CD4-positive, alpha-beta T cell treated with Interleukin-4 for 4 hours (primary cell): ENCODE measurements at regions not wholly inside any gene's neighbourhood (a gene's known extent, or its start where the extent isn't known, plus 50 kb on each side); places are given as distances from the start of the nearest gene placed in this dataset.
"Not testable (repeated sequence)": the region's sequence is repeated elsewhere in the genome, so short reads cannot be mapped to it uniquely, and the experiment has no call there.

ENCODE experiments used
- DNase-seq: peaks from one replicate; pipeline ENCODE4 v3.0.0-alpha.2; 2020

DNA sequence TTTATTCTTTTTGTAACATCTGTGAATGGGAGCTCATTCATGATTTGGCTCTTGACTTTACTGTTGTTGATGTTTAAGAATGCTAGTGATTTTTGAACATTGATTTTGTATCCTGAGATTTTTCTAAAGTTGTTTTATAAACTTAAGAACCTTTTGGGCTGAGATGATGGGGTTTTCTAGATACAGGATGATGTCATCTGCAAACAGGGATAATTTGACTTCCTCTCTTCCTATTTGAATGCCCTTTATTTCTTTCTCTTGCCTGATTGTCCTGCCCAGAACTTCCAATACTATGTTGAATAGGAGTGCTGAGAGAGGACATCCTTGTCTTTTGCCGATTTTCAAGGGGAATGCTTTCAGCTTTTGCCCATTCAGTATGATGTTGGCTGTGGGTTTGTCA is 445.1 kb upstream of the CFAP20DC start:
- not testable (repeated sequence) for DNase-seq

DNA sequence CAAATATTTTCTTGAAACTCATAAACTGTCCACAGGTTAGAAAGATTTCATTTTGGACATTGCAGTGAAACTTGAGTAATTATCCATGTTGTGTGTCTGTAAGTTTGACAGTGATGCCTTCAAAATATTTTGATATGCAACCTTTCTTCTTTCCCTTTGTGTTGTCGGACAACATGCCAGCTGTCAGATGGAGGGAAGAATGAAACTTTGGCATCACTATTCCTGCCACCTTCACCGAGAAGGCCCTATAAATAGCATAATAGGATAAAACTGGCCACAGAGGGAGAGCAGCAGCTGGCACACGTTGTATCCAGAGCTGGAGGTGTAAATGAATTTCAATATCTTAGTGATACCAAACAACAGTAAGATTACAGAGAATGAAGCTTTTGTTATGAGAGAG is 436.7 kb upstream of the CFAP20DC start:
- DNase-seq = no peak

DNA sequence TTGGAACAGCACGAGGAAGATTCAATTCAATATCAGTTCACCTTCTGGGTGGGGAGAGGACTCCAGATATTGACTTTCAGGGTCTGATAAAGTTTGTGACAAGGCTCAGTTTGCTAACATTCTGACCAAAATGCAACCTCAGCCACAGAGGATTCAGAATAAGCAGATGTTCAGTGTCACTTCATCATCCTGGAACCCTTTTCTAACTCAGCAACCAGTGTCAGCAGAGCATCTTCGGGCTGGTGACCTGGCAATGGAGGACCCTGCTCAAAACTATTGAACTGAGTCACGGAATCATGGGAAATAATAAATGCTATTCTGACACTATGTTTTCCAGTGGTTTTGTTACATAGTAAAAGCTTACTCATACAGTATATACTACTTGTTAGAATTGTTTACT is 433.4 kb upstream of the CFAP20DC start:
- no peak for DNase-seq

DNA sequence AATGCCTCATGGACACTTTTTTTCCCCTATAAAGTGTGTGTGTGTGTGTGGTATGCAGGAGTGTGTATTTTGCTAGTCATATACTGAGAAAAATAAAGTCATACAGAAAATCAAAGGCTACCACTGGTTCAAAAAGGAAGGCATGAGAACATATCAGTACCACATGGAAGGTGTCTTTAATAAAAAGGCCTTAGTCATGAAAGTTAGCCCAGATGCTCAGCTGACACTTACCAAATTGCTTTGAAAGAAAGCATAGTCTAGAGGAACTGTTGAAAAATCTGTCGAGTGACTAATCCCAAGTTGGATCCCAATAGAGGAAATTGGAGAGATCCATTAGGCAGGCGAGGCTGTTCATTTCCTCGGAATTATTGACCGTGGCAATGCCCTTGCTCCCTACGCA is 432.9 kb upstream of the CFAP20DC start:
- no peak for DNase-seq

DNA sequence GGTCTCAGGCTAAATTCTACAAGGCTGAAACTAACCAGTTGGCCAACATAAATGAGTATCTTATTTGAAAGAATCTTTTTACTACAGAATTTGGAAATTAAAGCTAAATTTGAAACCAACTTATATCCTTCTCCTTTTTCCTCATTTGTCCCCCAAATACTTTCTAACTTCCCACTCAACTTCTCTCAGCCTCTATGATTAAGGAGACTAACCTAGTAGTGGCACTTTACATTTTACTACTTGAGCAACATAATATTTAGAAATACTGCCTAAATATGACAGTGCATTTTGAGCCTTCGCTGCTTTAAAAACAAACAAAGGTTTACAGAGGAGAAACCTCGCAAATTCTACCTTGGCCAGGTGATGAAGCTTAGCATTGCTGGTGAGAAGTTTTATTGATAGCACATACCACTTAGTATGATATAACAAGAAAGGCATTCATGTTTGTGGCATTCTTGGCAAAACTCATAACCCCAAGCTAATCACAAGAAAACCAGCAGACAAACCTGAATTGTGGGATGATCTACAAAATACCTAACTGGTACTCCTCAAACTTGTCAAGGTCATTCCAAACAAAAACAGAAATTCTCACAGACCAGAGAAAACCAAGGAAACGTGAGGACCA is 432.1 kb upstream of the CFAP20DC start:
- DNase-seq = no peak

DNA sequence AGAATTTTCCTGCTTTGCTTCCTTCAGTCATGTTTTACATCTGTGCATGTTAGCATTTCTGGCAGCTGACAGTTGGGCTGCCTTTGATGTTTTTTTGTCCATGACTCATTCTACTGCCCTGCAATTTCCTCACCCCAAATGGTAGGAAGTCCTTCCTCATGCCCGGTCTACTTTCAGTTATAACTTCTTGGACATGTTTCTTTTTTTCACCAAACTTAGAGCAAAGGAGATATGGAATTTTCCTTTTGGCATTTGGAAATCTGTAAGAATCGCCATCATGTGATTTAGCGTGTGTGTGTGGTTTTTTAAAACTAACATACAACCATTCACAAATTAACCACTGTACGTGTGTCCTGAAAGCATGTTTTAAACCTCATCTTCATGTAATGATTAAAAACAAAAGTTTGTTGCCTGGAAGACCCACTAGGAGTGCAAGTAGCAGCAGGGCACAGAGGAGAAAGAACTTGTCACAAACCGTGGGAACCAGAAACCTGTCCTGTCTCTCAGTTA is 430.7 kb upstream of the CFAP20DC start:
- DNase-seq = peak; percentile 24

DNA sequence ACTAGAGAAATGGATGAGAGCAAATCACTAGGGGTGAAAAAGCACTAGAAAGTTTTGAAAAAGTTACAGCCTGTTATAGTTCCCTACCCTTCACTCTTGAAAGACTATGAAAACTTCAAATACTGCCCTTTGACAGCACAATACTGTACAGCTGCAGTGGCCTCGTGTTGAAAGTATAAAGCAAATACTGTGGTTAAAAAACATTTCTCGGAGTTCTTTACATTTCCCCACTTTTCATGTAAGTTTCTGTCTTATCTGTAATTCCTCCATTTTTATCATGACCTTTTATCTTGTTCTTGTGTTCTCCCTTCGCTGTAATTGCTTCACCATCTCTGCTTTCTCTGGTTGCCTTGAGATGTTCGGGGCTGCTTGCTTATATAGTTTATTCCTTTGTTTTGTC is 423.8 kb upstream of the CFAP20DC start:
- DNase-seq = no peak

DNA sequence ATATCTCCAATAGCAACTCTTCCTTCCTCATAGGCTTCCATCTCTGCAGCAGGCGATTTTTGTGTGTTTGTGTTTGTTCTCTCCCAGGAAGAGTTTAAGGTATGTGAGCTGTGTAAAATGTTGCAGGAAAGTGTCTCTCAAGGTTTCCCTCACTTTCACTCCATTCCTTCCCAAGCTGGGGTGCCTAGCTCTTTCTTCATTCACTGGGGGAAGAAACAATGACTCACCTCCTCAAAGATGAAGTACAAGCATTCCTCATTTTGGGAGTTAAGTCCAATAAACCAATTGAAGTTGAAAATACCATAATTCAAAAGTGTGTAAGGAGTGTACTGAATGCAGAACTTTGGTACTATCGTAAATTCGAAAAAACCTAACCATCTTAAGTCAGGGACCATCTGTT is 422.7 kb upstream of the CFAP20DC start:
- DNase-seq = no peak

DNA sequence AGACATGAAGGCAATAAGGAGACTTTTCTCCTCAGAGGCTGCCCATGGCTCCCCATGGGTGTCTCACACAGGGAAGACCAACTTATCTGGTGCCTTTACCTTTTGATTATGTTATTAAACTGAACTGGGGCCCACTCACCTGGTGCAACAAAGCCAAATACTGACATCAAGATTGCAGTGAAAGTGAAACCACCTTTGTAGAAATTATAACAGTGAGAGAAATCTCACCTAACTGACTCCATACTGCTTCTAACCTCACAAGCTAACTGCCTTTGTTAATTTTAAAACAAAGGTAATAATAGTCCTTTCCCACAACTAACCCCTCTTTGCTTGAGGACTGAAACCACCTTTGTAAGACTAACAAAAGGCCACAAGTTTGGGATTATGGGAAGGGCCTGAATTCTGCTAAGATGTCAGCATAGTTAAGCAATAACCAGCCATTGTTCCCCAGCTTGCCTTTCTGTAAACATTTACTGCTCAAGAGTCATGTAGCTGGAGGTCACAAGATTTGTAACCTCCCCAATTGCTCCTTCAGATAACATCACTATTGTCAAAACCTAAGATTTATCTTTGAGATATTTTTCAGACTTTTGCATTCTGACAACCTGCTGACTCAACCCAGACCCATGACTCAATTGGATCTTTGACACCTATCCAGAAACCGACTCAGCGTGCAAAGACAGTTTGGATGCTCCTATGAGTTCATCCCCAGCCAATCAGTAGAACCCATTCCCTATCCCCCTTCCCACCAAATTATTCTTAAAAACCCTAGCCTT is 420.3 kb upstream of the CFAP20DC start:
- DNase-seq = peak; percentile 24

DNA sequence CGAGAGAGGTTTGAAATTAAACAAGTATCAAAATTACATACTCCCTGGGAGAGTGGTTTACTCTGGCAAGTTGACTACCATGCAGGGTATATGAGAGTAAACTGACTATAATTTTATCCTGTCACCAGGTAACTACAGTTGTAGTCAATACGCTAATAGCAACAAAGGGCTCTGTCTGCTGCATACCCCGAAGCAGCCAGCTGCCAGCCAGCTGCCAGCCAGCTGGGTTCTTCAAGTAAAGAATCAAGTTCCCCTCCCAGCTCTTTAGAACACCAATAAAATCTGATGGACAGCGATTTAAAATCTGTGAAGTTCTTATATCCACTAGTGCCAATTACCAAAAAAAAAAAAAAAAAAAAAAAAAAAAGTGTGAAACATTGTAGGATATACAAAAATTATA is 417.7 kb upstream of the CFAP20DC start:
- no peak for DNase-seq

DNA sequence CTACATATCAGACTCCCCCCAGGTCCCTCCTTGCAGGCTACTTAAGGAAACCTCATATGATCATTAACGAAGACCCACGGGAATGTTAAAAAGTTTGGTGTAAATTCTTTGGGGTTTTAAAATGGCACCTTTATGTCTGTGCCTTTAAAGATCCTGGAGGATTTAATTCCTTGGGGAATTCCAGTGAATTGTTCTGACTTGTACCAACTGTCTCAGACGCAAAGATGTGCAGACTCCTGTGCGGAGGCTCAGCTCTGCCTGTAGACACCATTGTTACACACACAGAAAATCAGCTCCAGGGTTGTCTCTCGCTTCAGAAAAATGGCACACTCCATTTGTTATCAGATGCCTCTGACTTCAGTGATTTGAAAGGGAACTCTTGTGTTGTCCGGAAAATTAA is 414.4 kb upstream of the CFAP20DC start:
- no peak for DNase-seq

DNA sequence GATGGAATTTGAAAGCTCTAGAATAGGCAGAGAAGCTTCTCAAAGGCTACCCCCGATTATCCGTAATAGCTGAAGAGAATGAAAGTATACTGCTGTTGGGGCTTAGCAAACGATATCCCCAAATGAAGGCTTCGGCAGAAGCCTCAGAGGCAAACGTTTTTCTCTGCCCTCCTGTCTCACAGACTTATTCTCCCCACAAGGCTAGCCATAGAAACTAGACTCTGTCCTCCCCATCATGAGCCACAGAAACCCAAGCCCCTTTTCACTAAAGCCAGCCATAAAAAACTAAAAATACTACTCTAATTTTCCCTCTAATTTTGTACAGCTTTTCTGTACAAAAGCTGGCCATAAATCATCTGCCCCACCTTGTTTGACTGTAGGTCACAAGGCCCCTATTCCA is 413.4 kb upstream of the CFAP20DC start:
- no peak for DNase-seq

DNA sequence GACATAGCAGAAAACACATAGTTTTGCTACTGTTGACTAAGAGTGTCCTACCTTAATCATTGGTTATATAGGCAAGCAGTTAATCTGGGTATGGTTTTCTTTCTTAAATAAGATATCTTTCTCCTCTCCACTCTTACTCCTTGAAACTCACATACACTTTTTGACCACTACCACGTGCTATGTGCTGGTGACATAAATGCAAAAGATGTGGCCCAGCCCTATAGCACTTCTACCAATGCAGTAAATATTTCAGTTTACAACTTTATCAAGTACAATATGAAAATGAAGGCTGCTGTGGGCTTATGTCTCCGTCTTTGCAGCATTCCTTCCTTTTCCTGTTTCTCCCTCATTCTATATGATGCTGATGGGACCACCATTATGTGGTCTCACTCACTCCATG is 410.2 kb upstream of the CFAP20DC start:
- no peak for DNase-seq

DNA sequence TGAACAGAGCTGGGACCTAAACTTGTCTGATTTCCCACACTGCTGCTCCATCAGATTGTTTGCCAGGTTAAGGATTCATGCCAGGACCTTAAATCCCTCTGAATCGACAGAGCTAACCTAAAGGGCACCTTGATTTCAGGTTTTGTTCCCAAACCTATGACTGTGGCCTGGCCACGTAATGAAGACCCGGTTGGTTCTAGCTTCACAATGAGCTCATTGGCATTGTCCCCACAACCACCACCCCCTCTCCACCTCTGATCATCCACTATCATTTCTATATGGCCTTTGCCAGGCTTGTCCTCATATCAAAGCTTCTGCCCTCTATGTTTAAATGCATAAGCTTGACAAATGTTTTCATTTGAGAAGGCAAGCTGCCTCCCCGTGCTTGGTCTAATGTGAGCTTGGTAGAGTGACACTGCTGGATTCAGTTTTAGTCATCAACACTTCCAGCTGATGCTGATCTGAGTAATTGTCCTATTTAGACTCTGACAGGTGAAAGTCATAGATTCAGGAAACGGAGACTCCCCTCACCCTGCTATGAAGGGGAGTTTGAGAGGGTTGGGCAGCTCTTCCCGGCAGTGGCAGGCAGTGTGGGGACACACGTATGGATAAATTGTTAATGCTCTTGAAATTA is 407.1 kb upstream of the CFAP20DC start:
- DNase-seq = no peak

DNA sequence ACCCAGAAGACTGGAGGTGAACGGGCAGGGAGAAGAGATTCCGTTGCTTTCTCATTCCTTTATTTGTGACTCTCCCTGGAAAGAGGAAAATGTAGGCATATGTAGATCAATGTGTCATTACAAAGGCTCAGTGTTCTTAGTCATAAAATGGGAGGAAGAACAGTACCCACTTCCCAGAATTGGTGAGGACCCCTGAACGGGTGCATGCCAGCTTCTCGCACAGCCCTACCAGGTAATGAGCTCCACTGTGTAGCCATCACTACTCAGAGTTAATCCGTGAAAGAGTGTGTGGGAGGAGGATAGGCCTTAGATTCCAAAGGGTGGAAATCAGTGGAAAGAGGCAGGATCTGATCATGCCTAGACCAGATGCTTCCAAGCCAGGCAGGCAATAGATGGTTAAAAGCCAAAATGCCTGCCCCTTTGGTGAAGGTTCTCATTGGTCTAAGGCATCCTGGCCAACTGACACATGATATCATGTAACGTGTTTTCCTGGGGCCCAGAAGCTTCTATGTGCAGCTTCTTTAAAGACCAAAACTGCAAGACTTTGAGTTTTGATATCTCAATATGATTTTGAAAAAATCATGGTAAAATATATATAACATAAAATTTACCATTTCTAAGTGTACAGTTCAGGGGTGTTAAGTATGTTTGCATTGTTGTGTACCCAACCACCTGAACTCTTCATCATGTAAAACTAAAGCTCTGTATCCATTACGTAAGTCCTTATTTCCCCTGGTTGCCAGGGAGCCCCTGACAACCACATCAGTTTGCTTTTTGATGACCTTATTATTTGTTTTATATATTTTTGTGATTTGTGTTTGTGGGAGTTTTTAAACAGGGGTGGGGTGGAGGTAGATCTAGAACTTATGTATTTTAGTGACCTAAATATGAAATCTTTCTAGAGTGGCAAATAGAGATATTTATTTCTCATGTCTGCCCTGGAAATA is 402.2 kb upstream of the CFAP20DC start:
- peak; percentile 62 for DNase-seq

DNA sequence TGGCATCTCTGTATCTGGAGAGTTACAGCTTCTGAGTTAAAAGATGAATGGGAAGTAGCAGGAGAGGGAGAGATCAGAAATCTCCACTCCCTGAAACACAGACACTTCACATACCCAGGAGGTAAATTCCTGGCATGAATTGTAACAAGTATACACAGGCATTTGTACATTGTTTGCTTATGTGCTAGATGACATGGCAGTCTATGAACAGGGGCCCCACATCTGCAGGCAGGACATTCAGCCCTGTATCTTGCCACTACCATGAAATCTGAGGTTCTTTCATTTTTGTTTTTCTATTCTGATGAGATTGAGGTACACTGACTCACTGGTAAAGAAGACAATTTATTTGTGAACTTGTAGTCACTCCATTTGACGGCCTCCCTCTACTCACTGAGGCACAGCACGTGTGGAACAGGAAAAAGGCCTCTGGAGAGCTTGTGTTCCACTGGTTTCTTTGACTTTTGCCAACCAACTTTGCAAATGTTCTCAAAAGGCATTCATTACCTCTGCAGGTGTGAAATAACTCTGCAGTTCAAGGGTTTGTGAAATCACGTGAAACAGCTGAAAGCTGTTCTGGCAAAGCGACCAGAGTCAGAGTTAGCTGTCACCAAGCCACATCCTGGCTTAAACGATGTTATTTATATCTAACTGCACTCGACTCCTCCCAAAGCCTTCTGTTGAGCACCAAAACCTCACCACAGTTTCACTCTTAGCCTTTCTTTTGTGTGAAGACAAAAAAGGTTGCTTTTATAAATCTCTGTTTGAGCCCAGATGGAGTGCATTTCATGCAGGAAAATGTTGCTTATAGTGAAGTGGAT is 401.3 kb upstream of the CFAP20DC start:
- DNase-seq = peak; percentile 89

DNA sequence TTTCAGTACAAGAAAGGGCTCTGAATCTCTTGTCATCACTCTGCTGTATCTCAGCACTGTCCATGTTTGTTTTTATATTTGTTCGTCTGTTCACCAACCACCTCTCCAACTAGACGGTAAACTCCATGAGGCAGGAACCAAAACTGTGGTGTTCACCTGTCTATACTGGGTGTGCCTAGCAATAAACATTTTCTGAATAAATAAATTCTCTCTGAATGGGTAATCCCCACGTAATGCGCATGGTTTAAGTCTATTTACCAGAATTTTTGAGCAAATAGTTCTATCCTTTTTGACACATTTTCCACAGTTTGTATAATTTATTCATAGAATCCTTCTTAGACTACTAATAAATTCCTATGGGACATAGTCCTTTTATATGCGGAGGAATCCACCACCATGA is 400.6 kb upstream of the CFAP20DC start:
- DNase-seq = no peak

DNA sequence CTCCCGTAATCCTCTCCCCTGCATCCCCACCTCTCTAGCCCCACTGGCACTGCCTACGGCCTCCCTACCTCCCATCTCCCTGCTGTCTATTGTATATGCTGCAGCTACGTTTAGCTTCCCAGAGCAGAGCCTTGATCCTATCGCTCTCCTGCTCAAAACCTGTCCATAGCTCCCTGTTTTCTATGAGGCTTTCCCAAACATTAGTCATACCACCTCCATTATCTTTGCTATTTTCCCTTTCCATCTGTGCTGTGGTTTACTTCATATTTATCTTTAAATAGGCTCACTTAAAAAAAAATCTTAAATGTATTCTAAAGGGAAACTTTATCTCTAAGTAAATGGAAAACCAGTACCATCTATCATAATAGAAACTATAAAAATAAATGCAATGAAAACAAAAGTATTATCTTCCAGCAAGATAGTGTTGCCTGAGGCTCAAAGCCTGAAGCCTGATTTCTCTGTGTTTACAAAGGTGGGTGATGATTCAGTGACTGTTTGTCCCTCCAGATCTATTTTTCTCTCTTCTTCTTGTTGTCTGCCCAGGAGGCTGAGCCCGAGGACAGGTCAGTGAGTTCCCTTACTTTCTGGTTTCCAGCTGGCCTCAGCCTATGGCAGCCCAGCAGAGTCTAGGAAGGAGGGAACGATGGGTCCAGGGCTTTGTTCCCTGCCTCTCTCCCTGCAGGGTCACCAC is 397.1 kb upstream of the CFAP20DC start:
- no peak for DNase-seq

DNA sequence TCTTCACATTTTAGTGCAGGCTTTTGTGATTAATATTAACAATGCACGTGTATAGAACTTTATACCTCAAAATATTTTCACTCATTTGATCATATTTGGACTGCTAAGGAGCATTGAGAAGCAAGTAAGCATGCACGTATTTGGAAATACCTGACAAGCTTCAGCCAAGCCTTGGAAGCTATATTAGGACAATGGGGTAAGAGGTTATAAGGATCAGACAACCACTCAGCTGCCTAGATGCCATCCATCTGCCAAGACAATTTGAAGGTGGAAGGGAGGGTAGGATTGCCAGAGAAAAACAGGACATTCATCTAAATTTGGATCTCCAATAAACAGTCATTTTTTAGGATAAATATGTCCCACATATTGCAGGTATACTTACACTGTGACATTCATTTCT is 394.9 kb upstream of the CFAP20DC start:
- no peak for DNase-seq

DNA sequence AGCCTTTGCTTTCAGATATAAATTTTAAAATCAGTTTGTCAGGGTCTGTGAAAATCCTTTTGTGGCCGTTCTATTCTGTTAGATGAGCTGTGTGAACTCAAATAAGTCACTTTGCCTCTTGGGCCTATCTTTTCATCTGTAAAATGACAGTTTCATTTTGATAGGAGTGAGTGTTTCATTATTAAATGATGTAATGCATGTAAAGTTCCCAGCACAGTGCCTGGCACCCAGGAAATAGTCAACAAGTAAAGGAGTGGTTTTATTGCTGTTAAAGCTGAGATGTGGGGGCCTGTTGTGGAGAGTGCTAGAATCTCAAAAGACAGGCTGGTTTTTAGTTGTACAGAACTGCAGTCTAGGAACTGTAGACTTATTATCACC is 394.5 kb upstream of the CFAP20DC start:
- peak; percentile 67 for DNase-seq

DNA sequence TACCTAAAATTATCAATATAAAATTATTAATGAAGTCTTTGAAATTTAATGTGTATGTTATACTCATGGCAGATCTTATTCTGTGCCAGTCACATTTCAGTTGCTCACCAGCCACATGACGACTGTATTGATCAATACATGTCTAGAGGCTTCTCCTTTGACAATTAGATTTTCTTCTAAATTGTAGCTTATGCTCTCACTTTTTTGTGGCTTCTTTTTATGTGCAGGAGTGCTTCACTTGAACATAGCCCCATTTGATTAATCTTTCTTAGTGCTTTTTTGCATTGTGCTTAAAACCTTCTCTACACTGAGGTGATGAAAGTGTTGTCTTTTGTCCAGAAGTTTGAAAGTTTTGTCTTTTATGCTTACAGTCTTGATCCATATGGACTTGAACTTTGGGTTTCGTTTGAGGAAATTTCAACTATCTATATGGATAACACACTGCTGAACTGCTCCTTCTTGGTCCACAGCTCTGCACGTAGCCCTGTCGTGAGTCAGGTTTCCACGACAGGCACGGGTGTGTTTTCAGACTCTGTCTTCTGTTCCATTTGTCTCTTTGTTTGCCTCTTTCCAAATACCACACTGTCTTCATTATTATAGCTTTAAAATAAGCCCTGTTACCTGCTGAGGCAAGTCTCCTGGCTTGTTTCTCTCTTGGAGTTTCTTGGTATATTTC is 393.9 kb upstream of the CFAP20DC start:
- DNase-seq = no peak
